Loucy (cell line): ENCODE measurements at regions not wholly inside any gene's neighbourhood (a gene's known extent, or its start where the extent isn't known, plus 50 kb on each side); places are given as distances from the start of the nearest gene placed in this dataset.

Experiments used
- CTCF ChIP-seq: fragments of 200-600 bp; sonication (generic); conservative IDR thresholded peaks from 2 replicates; pipeline ENCODE4 v1.5.1; 2014; ENCODE audit warnings: mild to moderate bottlenecking, antibody characterized with exemption, low read length
- EZH2phosphoT487 ChIP-seq: fragments of 200-600 bp; IDR thresholded peaks from 2 replicates; pipeline ENCODE4 v1.6.1; 2018; ENCODE audit warnings: antibody characterized with exemption, mild to moderate bottlenecking, moderate library complexity, borderline replicate concordance

GRCh38 chr5:42881416-42882117 is 69.9 kb upstream of the SELENOP start:
- TF ChIP-seq CTCF = no peak
- no peak for TF ChIP-seq EZH2phosphoT487
